IPS-18c (cell line): ENCODE measurements at regions not wholly inside any gene's neighbourhood (a gene's known extent, or its start where the extent isn't known, plus 50 kb on each side); places are given as distances from the start of the nearest gene placed in this dataset.
A peak's percentile ranks its signal among the peaks of the same experiment; 100 is the strongest.

Experiments
- H3K4me3 ChIP-seq: 2 replicates; pipeline ENCODE4 v1.7.0; 2013; ENCODE audit warnings: low read depth, mild to moderate bottlenecking, low read length, moderate library complexity; ENCODE audit not compliant: insufficient read depth
- H3K9me3 ChIP-seq: one replicate; pipeline ENCODE4 v1.6.1; 2013; ENCODE audit warnings: mild to moderate bottlenecking, low read length, moderate library complexity; ENCODE audit not compliant: control insufficient read depth, insufficient read depth

DNA sequence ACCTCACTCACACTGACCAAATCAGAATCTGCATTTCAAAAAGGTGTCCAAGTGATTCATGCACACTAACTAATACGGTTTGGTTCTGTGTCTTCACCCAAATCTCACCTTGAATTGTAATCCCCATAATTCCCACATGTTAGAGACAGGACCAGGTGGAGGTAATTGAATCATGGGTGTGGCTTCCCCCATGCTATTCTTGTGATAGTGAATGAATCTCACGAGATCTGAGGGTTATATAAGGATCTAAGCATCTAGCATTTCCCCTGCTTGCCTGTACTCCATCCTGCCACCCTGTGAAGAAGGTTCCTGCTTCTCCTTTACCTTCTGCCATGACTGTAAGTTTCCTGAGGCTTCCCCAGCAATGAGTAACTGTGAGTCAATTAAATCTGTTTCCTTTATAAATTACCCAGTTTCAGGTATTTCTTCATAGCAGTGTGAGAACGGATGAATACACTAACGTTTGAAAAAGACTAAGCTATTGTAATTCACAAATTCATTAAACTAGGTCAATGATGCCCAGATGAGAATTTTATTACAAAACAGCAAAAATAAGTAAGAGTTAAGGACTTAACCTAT, 759.1 kb downstream of the GALC start:
- Histone ChIP-seq H3K4me3 (no peak overlapping the region), H3K9me3 (peaks cover 3% of the 10 kb centered on the region)

DNA sequence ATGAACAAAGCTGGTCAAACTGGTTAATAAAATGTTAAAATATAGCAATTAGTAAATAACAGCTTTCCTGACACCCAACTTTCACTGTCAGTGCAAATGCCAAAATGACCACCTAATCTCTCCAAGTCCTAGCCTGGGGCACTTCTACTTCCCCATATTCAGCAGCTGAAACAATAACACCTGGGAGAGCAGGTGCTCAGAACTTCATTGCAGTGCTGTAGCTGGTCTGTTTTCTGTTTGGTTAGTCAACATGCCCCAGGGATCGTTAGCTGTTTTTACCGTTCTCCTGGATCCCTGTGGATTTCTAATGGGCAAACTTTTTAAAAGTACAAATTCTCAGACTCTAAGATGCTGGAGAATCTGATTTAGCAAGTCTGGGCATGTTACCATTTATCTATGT, 759.7 kb downstream of the GALC start:
- Histone ChIP-seq H3K9me3 (peaks cover 3% of the 10 kb centered on the region), H3K4me3 (no peak overlapping the region)

DNA sequence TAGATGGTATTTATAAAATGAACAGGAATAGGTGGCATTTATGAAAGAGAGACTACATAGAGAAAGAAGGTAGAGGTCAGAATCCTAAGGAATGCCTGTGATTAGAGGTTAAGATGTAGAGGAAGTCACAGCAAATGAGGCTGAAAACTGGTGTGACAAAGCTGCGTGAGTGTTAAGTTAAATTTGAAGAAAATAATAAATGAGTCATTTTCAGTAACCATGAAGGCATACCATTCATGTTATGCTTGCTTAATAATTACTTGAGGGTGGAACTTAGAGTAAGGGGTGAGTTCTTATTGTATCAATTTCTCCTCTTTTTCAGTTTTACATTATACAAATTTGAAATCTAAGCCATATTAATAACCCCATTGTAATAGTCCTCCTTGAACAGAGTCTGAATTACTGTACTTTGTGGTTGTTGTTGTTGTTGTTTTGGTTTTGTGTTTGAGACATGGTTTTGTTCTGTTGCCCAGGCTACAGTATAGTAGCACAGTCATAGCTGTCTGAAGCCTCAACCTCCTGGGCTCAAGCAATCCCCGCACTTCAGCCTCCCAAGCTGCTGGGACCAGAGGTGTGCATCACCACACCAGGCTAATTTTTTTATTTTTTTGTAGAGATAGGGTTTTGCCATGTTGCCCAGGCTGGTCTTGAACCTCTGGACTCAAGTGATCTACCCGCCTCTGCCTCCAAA, 761.5 kb downstream of the GALC start:
- Histone ChIP-seq H3K4me3 (peak overlapping the region; percentile 3; the same call in 1 of the 2 replicates), H3K9me3 (peaks cover 3% of the 10 kb centered on the region)

DNA sequence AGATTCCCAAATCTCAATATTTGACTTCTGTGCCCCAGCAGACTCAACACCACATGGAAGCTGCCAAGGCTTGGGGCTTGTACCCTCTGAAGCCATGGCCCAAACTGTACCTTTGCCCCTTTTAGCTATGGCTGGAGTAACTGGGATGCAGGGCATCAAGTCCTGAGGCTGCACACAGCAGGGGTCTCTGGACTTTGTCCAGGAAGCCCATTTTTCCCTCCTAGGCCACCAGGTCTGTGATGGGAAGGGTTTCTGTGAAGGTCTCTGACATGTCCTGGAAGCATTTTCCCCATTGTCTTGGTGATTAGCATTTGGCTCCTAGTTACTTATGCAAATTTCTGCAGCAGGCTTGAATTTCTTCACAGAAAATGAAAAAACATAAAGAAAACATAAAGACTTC, 762.3 kb downstream of the GALC start:
- H3K4me3 ChIP-seq, result no peak overlapping the region
- peaks cover 3% of the 10 kb centered on the region for H3K9me3 ChIP-seq

DNA sequence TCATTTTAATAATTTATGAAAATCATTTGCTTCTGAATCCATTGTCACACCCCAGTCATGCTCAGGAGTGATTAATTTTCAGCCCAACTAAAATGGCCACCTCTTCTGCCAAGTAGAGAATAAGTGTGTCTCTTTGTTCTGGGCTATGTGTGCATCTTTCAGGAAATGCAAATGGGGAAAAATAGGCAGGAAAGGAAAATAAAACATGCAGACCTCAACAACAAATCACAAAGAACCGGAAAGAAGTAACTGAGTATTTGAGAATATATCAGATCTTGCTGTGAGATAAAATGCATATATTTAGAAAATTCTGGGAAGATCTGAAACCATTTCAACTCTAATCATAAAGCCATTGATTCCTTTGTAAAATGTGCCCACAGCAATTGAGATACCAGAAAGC, 763.9 kb downstream of the GALC start:
- H3K4me3 ChIP-seq, result no peak overlapping the region
- peaks cover 3% of the 10 kb centered on the region for H3K9me3 ChIP-seq

DNA sequence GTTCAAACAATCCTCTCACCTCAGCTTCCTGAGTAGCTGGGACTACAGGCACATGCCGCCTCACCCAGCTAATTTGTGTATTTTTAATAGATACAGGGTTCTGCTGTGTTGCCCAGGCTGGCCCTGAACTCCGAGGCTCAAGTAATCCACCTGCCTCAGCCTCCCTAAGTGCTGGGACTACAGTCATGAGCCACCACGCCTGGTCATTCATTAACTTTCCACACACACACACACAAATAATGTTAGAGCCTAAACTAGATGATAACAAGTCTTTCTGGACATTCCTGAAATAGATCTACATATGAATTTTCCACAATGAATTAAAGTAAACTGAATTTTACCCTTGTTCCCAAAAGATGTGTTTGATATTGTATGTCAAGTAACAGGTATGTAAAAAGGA, 776.0 kb downstream of the GALC start:
- Histone ChIP-seq H3K9me3 (no peaks in the 10 kb centered on the region), H3K4me3 (no peak overlapping the region)

DNA sequence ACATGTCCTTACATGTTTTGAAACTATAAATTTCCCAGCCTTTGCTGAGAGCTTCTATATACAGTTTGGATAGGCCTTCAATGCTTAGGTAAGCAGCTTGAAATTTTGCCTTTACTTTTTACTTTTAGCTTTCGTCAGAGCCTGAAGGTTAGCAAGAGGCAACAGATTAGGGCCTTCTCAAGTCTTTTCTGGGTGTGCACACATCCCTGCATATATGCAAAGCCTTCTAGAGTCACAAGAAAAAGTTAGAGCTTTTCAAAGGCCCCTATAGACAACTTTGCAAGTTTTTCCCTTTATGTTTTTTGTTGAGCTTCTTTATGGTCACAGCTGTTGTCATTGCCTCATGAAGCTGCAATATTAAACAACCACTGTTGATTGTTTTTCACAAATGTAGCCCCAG, 778.4 kb downstream of the GALC start:
- H3K4me3 ChIP-seq, result no peak overlapping the region
- no peaks in the 10 kb centered on the region for H3K9me3 ChIP-seq

DNA sequence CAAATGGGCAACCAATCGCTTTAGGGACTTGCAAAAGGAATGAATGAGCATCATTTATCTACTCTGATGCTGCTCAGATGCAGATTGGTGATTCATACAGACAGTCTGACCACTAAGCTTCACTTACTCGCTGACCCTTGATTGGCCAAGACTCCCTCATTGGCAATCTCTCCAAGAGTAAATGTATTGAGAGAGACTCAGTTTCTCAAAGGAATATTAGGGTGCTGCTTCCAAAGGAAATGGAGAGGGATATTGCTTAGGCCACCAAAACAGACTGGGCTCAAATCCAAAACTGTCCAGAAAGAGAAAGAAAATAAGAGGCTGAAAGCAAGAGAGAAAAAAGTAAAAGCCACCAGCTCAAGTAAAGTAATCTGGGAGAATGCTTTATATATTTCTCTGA, 785.2 kb downstream of the GALC start:
- H3K9me3 ChIP-seq, result no peaks in the 10 kb centered on the region
- H3K4me3 ChIP-seq, result no peak overlapping the region

DNA sequence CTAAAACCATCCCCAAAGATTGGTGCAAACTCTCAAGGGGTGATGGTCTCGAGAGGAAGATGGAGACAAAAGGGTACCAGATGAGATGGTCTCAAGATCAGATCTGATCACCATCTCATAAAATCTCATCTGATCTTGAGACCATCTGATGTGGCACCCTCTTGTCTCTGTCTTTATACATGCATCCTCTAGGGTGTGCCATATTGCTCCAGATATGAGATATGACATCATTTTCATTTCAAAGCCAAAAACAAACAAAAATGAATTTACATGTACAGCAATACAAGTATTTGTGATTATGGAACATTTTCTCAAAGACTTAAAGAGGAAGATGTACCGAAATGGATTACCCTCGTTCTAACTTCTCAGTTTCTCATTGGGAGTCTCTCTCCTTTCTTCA, 787.2 kb downstream of the GALC start:
- H3K9me3 ChIP-seq, result no peaks in the 10 kb centered on the region
- H3K4me3 ChIP-seq, result no peak overlapping the region

DNA sequence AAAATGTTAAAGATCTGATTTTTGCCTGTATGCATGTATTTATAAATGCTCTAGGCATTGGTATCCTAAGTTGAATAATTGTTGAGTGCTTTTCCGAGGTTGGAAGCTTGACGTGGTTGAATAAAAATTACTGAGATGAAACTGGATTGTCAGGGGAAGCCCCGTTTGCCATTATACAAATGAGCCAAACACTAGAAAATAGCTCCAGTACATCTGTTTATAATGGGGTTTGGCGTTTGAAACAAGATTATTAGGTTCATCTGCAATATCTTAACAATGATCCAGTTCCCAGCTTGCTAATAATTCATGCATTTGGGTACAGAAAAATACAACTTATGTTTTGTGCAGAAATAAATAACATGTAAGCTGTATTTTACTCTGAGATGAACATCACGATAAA, 789.6 kb downstream of the GALC start:
- no peak overlapping the region for H3K4me3 ChIP-seq
- no peaks in the 10 kb centered on the region for H3K9me3 ChIP-seq

DNA sequence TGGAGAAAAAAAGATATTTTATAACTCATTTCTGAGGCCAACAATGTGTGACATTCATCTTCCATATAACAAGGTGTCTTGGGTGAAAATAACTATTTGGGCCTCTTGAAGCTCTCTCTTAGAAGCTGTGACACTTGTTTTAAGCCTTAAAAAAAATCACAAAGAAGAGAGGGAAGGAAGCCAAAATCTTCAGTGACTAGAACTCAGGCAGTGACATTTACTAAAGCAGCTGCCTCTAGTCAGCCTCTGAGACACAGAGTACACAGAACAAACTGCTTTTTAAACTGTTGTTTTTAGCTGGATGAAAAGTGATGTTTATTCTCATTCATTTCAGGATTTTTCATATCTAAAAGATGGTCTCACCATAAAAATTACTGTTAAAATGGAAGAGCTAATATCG, 793.6 kb downstream of the GALC start:
- no peak overlapping the region for H3K4me3 ChIP-seq
- H3K9me3 ChIP-seq, result no peaks in the 10 kb centered on the region

DNA sequence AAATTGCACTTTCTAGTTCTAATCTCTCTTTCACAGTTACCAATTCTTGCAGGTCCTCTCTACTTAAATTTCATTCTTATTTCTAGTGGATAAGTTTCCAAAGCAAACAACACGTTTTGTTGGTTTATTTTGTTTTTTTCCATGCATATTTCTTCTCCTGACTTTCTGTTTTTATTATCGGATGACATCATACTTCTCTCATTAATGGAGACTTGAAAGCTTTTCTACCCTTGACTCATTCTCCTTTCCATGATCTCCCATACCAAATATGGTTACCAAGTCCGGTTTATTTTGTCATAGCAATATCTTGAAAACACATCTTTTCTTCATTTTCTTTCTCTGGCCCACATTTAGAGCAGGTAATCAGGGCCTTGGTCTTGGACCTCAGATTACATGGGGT, 796.5 kb downstream of the GALC start:
- Histone ChIP-seq H3K9me3 (no peaks in the 10 kb centered on the region), H3K4me3 (no peak overlapping the region)

DNA sequence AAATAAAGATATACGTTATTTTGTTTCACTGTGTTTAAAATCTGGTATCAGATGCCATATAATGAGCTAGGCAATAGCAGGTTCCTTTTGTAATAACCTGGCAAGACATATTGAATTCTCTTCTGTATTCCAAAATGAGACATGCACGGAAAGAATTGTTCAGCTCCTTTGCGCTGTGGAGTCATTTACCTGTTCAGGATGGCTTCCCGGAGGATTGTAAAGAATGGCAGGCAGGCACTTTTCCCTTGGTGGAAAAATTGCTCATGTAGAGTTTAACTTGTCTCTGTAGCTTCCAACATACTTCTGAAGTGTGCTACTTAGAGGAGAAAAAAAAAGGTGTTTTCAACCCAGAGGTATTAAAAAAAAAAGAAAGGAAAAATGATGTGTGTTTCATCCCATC, 805.2 kb downstream of the GALC start:
- H3K9me3 ChIP-seq, result no peaks in the 10 kb centered on the region
- no peak overlapping the region for H3K4me3 ChIP-seq

DNA sequence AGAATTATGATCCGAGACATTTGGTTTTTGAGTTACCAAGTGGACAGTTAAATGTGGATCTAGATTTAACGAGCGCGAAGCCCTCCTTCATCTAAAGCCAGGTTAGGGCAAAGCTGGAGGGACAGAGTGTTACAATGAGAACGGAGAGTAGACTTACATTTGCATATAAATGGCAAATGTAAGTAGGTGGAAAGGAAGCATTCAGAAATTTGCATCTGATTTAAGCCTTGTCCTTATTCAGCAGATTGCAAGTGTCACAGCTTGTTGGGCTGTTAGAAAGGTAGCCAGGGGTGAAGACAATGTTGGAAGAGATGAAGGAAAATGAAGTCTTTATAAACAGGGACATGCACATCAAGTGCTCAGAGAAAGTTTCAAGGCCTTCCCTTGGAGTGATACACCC, 806.2 kb downstream of the GALC start:
- Histone ChIP-seq H3K9me3 (no peaks in the 10 kb centered on the region), H3K4me3 (no peak overlapping the region)

DNA sequence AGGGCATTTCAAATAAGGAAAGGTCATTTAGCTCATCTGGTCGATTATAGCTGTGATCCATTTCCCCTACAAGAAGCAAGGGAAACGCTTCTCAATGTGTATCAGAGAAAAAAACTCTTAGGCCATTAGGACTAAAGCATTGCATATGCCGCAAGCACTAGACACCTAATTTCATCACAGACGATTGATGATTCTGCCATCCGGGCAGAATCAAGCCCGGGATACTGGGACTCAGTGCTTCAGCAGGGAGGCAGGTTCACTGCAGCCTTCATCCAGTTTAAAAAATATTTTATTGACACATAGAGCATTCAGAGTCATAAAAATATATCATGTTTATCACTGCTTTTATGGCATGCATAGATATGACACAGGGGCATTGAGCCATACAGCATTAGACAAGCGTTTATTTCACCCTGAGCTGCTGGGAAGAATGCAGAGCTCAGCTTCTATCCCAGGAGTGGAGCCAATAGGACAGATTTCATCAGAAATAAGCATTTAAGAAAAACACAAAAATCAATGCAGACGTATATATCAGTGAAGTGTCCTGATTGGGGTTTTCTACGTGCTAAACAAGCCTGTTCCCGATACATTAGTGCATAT, 806.9 kb downstream of the GALC start:
- no peak overlapping the region for H3K4me3 ChIP-seq

DNA sequence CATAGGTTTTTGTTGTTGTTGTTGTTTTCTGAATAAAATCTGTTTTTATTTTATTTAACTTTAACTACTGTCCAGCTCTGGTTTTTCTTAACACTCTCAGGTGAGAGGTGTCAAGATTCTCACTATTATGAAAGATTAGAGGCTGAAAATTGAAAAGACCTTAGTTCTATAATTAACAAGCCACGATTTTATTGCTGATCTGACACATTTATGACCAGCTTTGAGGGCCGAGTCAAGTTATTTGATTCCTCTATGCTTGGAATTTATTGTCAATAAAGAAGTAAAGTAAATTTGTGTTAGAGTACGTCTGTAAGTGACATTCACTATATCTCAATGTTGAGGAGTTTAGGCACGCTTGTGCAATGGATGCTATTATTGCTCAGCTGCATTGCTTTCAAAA, 808.8 kb downstream of the GALC start:
- no peaks in the 10 kb centered on the region for H3K9me3 ChIP-seq
- no peak overlapping the region for H3K4me3 ChIP-seq

More for the DNA sequence above, 806.9 kb downstream of the GALC start:
- H3K9me3 ChIP-seq, result no peaks in the 10 kb centered on the region

DNA sequence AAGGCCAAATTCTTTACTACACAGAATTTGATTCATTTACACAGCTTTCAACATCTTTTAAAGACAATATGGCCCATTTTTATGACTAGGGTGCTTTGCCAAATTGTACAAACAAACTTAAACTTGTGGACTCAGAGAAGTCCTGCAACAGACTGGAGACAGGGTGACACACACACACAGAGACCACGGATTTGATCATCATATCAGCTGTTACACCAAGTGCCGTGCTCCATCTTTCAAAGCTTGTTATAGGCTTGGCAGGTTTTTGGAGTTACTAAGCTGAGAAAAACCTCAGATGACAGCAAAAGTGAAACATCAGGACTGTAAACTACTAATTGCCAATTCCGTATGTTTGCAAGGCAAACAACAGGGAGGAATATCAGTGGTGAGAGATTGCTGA, 811.7 kb downstream of the GALC start:
- H3K4me3 ChIP-seq, result no peak overlapping the region
- no peaks in the 10 kb centered on the region for H3K9me3 ChIP-seq

DNA sequence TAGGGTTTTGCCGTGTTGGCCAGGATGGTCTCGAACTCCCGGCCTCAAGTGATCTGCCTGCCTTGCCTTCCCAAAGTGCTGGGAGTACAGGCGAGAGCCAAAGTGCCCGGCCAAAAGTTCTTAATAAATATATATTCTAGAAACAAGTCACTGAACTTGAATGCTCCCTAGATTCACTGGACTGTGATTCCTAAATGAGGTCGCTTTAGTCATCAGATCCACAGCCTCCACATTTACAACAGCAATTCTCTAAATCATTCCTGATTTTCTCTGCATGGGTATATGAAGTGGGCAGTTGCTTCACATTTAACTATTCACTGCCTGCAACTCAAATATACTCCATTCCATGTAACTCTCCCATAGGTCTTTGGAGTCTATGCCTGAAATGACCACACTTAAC, 813.0 kb downstream of the GALC start:
- no peak overlapping the region for H3K4me3 ChIP-seq

DNA sequence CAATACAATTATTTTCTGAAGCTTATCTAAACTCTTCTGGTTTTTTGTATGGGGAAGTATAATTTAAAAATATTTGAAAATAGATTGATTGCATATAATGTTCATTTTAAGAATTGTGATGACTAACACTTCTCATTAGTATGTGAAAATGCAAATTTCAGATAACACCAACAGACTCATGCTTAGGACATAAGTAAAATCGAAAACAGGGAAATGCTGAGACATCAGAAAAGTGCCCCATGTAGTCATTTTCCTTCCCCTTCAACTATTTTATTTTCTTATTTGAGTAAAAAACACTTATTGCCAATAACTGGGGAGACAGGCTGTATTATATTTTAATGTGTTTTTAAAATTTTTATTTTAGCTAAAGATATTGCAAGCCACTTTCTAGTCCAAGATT, 814.7 kb downstream of the GALC start:
- no peak overlapping the region for H3K4me3 ChIP-seq

More for the DNA sequence above, 813.0 kb downstream of the GALC start:
- H3K9me3 ChIP-seq, result no peaks in the 10 kb centered on the region

More for the DNA sequence above, 814.7 kb downstream of the GALC start:
- H3K9me3 ChIP-seq, result no peaks in the 10 kb centered on the region
